K562 (cell line): ENCODE measurements at regions not wholly inside any gene's neighbourhood (a gene's known extent, or its start where the extent isn't known, plus 50 kb on each side); places are given as distances from the start of the nearest gene placed in this dataset.

Experiments
- ATAC-seq: fragments of 200-7000 bp; cut with Tn5 transposase; 3 replicates; pipeline ENCODE4 v1.9.1; 2020; ENCODE audit warnings: moderate library complexity
- BruUV-seq: library from RNA; stranded (reverse); fragments of 400-500 nt; replicated peaks from 2 replicates; lab custom pipeline; 2021; lab: Mats Ljungman, UMichigan
- CTCF ChIA-PET: fragments of 300-600 bp; formaldehyde crosslinking; extraction: SDS; loops from one replicate; lab custom pipeline; 2021; ENCODE audit warnings: low intra/inter-chr PET ratio; lab: Yijun Ruan, JAX
- POLR2A ChIA-PET: fragments of 300-600, 350-650 bp; sonication (Branson Sonifier 250); formaldehyde crosslinking; extraction: SDS; loops from one replicate; lab custom pipeline; 2021; ENCODE audit warnings: antibody characterized with exemption, inconsistent platforms; lab: Yijun Ruan, JAX
- DNase-seq, 4 experiments: peaks; one replicate each; pipeline versions ENCODE4 v3.0.0 to v3.0.0-alpha.2; 2011 to 2018; ENCODE audit warnings: low spot score in 3 of 4, mixed read lengths in 3 of 4; ENCODE audit errors: extremely low read depth in 1 of 4
- FAIRE-seq: peaks from 2 replicates; lab custom pipeline; 2011; peaks lifted over from hg19 to GRCh38; lab: Jason Lieb, UNC
- H2AFZ ChIP-seq: 2 replicates; pipeline ENCODE4 v1.6.0; 2011; ENCODE audit warnings: low read depth, low read length, control low read depth, inconsistent platforms
- H3K27ac ChIP-seq: fragments of 200-600 bp; 3 replicates; pipeline ENCODE4 v1.8.0; 2011; ENCODE audit warnings: low read depth, mild to moderate bottlenecking, control low read depth, inconsistent platforms, low read length, moderate library complexity, mixed read lengths; ENCODE audit errors: extremely low read depth
- H3K27me3 ChIP-seq, 2 experiments: fragments of 300-600 bp in 1 of 2; 2 replicates in 1 of 2; 3 replicates in 1 of 2; pipeline versions ENCODE4 v1.6.0 to v1.8.0; 2011; ENCODE audit warnings: inconsistent platforms in 2 of 2, low read length in 2 of 2, mild to moderate bottlenecking in 1 of 2, mixed read lengths in 1 of 2, moderate library complexity in 1 of 2; ENCODE audit not compliant: control insufficient read depth in 2 of 2, insufficient read depth in 2 of 2
- H3K36me3 ChIP-seq: fragments of 300-600 bp; 3 replicates; pipeline ENCODE4 v1.8.0; 2011; ENCODE audit warnings: mild to moderate bottlenecking, low read length, inconsistent platforms; ENCODE audit not compliant: control insufficient read depth, insufficient read depth
- H3K4me1 ChIP-seq, 2 experiments: fragments of 200-600 bp in 1 of 2; replicated peaks in 1 of 2; 2 replicates in 1 of 2; 3 replicates in 1 of 2; pipeline versions ENCODE4 v1.5.1 to v1.8.0; 2011; ENCODE audit warnings: inconsistent platforms in 2 of 2, low read length in 2 of 2, mild to moderate bottlenecking in 1 of 2, mixed read lengths in 1 of 2, moderate library complexity in 1 of 2; ENCODE audit not compliant: control insufficient read depth in 2 of 2, insufficient read depth in 2 of 2
- H3K4me2 ChIP-seq: 2 replicates; pipeline ENCODE4 v1.6.1; 2011; ENCODE audit warnings: low read length, control low read depth, inconsistent platforms, mixed read lengths; ENCODE audit not compliant: insufficient read depth
- H3K4me3 ChIP-seq: fragments of 200-600 bp; sonication (generic), shearing (Covaris generic); 2 replicates; pipeline ENCODE4 v1.5.1; 2016; ENCODE audit warnings: control low read depth, inconsistent platforms
- H3K79me2 ChIP-seq: fragments of 200-600 bp; 3 replicates; pipeline ENCODE4 v1.8.0; 2011; ENCODE audit warnings: low read length, inconsistent platforms; ENCODE audit not compliant: control insufficient read depth, insufficient read depth
- H3K9ac ChIP-seq, 2 experiments: 2 replicates each; pipeline versions ENCODE4 v1.6.0 to v1.6.1; 2011; ENCODE audit warnings: low read depth in 2 of 2, low read length in 2 of 2, control low read depth in 1 of 2, inconsistent platforms in 1 of 2, mild to moderate bottlenecking in 1 of 2, mixed read lengths in 1 of 2; ENCODE audit not compliant: insufficient read depth in 1 of 2
- H3K9me1 ChIP-seq: one replicate; pipeline ENCODE4 v1.6.0; 2011; ENCODE audit warnings: inconsistent platforms, mild to moderate bottlenecking, low read length, moderate library complexity; ENCODE audit not compliant: control insufficient read depth, insufficient read depth
- H3K9me3 ChIP-seq: replicated peaks from 2 replicates; pipeline ENCODE4 v1.5.1; 2011; ENCODE audit warnings: low read depth, low read length, inconsistent platforms; ENCODE audit not compliant: control insufficient read depth, insufficient read depth
- H4K20me1 ChIP-seq: replicated peaks from 2 replicates; pipeline ENCODE4 v1.6.1; 2011; ENCODE audit warnings: low read length, inconsistent platforms, mixed read lengths; ENCODE audit not compliant: control insufficient read depth, insufficient read depth
- CBFA2T3 ChIP-seq: fragments of 450-650 bp; IDR thresholded peaks from 2 replicates; pipeline ENCODE4 v1.6.1; 2017
- ELF1 ChIP-seq: fragments of 200-800 bp; sonication (Bioruptor generic); IDR thresholded peaks from 2 replicates; pipeline ENCODE4 v1.6.1; 2016; ENCODE audit warnings: missing genetic modification characterization, missing compliant biosample characterization
- MTA2 ChIP-seq: fragments of 450-650 bp; IDR thresholded peaks from 2 replicates; pipeline ENCODE4 v1.6.1; 2016; ENCODE audit warnings: low read depth
- SETDB1 ChIP-seq: IDR thresholded peaks from one replicate; pipeline ENCODE4 v1.6.1; 2012; ENCODE audit warnings: low read length, control low read depth, inconsistent platforms
- WGBS: fragments of 100-300 bp; shearing (Covaris generic); methylation state at CpG from one replicate; pipeline ENCODE4 v1.1.6; 2016; ENCODE audit warnings: low coverage, mixed read lengths; ENCODE audit not compliant: insufficient coverage; ENCODE audit errors: missing lambda C conversion rate; 5-methylcytosine and 5-hydroxymethylcytosine counted together
- in situ Hi-C: fragments of 300-500 bp; cut with MboI; formaldehyde crosslinking; loops from 4 replicates; pipeline ENCODE4 v1.15.0; 2018; ENCODE audit warnings: inconsistent platforms, mixed read lengths
- intact Hi-C: fragments of 100-400 bp; cut with micrococcal nuclease; formaldehyde crosslinking; loops from 2 replicates; pipeline ENCODE4 v1.14.2; 2022

DNA sequence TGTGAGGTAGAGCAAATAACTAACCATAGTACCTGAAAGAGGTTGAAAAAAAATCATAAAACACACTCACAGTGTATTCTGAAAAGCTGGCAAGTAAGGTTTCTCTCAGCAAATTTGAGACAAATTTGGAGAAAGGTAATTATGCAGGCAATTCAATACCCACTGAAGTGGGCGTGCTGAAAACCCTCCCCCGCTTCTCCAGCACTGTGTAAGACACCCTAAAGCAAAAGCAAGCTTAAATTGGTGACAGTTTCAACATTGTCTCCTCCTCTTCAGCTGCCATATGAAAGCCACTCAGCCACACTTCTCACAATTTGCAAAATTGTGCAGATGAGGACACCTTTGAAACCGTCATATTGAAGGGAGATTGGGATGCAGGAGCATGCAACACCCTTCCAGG lies 322.3 kb upstream of the CDH6 start:
- Histone ChIP-seq H3K4me2 (no peak overlapping the region), H3K27ac (no peak overlapping the region), H3K9me1 (no peaks in the 10 kb centered on the region), H3K9ac (no peak overlapping the region), H3K27me3 (no peaks in the 10 kb centered on the region), H3K4me3 (no peak overlapping the region), H3K36me3 (no peaks in the 10 kb centered on the region), H3K79me2 (no peaks in the 10 kb centered on the region), H2AFZ (no peak overlapping the region), H3K4me1 (no peaks in the 10 kb centered on the region), H3K9me3 (no peaks in the 10 kb centered on the region; the same call in none of the 2 replicates), H4K20me1 (no peaks in the 10 kb centered on the region)
- BruUV-seq: no TSS peak
- intact Hi-C loops (no loop called here), in situ Hi-C loops (no loop called here)
- DNase-seq: no peak
- 0% methylated on average over 3 of the region's 3 CpGs for WGBS
- no peak for ATAC-seq
- POLR2A ChIA-PET: no interaction called here
- no peak for TF ChIP-seq CBFA2T3
- FAIRE-seq: no peak
- CTCF ChIA-PET: no interaction called here

DNA sequence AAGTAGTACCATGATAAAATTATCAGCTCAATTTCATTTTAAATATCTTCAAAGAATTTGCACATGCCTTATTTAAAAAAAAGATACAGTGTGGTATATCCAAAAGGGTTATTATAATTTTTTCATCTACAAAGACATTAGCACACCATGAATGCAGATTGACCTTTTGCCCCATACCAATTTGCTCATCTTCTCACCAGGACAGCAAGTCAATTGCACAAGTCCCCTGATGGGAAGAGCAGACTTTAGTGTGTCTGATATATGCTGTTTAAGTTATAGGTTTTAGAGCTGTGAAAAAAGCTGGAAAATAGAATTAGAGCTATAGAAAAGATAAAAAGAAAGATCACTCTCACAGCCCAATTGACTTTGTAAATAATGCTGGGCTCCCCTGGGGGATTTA lies 325.8 kb upstream of the CDH6 start:
- Histone ChIP-seq H3K27me3 (no peaks in the 10 kb centered on the region), H3K4me2 (no peak overlapping the region), H3K27ac (no peak overlapping the region), H2AFZ (no peak overlapping the region), H3K79me2 (no peaks in the 10 kb centered on the region), H3K36me3 (no peaks in the 10 kb centered on the region), H3K9me1 (no peaks in the 10 kb centered on the region), H3K4me1 (no peaks in the 10 kb centered on the region), H3K4me3 (no peak overlapping the region), H4K20me1 (no peaks in the 10 kb centered on the region), H3K9me3 (no peaks in the 10 kb centered on the region; the same call in none of the 2 replicates), H3K9ac (no peak overlapping the region)
- TF ChIP-seq ELF1 (tag) (no peak), SETDB1 (no peak), MTA2 (no peak)
- POLR2A ChIA-PET: no interaction called here
- BruUV-seq: no TSS peak
- in situ Hi-C loops (no loop called here), intact Hi-C loops (no loop called here)
- DNase-seq (no peak), FAIRE-seq (no peak), ATAC-seq (no peak)
- CTCF ChIA-PET: no interaction called here
